ENCODE measurements at regions not wholly inside any gene's neighbourhood (a gene's known extent, or its start where the extent isn't known, plus 50 kb on each side); places are given as distances from the start of the nearest gene placed in this dataset.

- intact Hi-C loops (cut with DNase I), result no loop called here
- TF ChIP-seq POLR2A (IDR thresholded peaks at IDR 0.05), result no peak
- TF ChIP-seq, protein P1, sequence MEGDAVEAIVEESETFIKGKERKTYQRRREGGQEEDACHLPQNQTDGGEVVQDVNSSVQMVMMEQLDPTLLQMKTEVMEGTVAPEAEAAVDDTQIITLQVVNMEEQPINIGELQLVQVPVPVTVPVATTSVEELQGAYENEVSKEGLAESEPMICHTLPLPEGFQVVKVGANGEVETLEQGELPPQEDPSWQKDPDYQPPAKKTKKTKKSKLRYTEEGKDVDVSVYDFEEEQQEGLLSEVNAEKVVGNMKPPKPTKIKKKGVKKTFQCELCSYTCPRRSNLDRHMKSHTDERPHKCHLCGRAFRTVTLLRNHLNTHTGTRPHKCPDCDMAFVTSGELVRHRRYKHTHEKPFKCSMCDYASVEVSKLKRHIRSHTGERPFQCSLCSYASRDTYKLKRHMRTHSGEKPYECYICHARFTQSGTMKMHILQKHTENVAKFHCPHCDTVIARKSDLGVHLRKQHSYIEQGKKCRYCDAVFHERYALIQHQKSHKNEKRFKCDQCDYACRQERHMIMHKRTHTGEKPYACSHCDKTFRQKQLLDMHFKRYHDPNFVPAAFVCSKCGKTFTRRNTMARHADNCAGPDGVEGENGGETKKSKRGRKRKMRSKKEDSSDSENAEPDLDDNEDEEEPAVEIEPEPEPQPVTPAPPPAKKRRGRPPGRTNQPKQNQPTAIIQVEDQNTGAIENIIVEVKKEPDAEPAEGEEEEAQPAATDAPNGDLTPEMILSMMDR (IDR thresholded peaks at IDR 0.05), result no peak
Measured at GRCh38 chr1:13948396-13948795, 248.4 kb downstream of the PRDM2 start.

DNA sequence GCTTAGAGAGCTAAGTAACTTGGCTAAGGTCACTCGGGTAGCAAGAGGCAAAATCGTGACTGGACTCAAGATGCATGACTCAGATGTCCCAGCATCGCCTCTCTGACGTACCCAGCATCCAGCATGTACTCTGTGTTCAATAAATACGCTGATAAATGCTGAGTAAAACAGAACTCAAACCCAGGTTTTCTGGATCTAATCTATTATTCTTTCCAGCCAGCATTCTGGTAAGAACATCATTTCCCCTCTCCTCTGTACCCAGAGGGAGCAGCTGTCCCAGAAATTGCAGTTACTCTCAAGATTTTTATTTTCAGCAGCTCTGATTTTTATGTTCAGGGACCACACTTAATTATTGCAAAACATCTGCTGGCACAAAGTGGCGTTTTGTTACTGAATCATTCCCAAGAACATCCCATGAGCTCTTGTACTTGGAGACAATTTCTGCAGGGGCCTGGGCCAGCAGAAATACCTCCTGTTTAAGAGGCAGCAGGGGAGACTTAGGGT lies 249.0 kb downstream of the PRDM2 start:
- no peak overlapping the region for H3K4me3 ChIP-seq
- H3K9me3 ChIP-seq (replicated peaks in 1 of 3), result no peaks in the 10 kb centered on the region
- TF ChIP-seq, protein P1 (IDR thresholded peaks at IDR 0.05), result no peak
- TF ChIP-seq POLR2A (IDR thresholded peaks at IDR 0.05), result no peak
- DNase-seq, result peak in 6 of 7 donors; percentile 19 to 80 (median 39)
- intact Hi-C loops (cut with DNase I), result no loop called here
- WGBS, 4 donors, result 41 to 58% (median 49%) methylated on average over 6 of the region's 6 CpGs
- no peaks in the 10 kb centered on the region for H3K36me3 ChIP-seq (replicated peaks in 1 of 2)
- H3K4me1 ChIP-seq (replicated peaks in 1 of 2), result peaks cover 0 to 9% of the 10 kb centered on the region in 2 donors
- no peaks in the 10 kb centered on the region for H3K27me3 ChIP-seq
- peak overlapping the region in 2 of 5 donors; percentile 60 to 74 for H3K27ac ChIP-seq

More at GRCh38 chr1:13948396-13948795, 248.4 kb downstream of the PRDM2 start:
- Histone ChIP-seq H3K36me3 (replicated peaks in 1 of 2) (no peaks in the 10 kb centered on the region), H3K4me3 (no peak overlapping the region), H3K27me3 (no peaks in the 10 kb centered on the region), H3K4me1 (replicated peaks in 1 of 2) (peaks cover 0 to 9% of the 10 kb centered on the region in 2 donors), H3K27ac (peak overlapping the region in 3 of 5 donors; percentile 26 to 74 (median 60)), H3K9me3 (replicated peaks in 1 of 3) (no peaks in the 10 kb centered on the region)
- 68 to 89% (median 81%) methylated on average over 5 of the region's 5 CpGs for WGBS, 4 donors
- DNase-seq, result no peak

GRCh38 chr1:13949546-13949945 lies 249.6 kb downstream of the PRDM2 start:
- Histone ChIP-seq H3K9me3 (replicated peaks in 1 of 3) (no peaks in the 10 kb centered on the region), H3K4me3 (no peak overlapping the region), H3K27me3 (no peaks in the 10 kb centered on the region), H3K27ac (peak overlapping the region in 2 of 5 donors; percentile 60 to 74), H3K36me3 (replicated peaks in 1 of 2) (no peaks in the 10 kb centered on the region), H3K4me1 (replicated peaks in 1 of 2) (peaks cover 0 to 9% of the 10 kb centered on the region in 2 donors)
- DNase-seq, result no peak
- no peak for TF ChIP-seq POLR2A (IDR thresholded peaks at IDR 0.05)
- TF ChIP-seq, protein P1 (IDR thresholded peaks at IDR 0.05), result no peak
- WGBS, 4 donors, result 76 to 86% (median 83%) methylated on average over 2 to 4 of the region's 4 CpGs
- intact Hi-C loops (cut with DNase I), result no loop called here

DNA sequence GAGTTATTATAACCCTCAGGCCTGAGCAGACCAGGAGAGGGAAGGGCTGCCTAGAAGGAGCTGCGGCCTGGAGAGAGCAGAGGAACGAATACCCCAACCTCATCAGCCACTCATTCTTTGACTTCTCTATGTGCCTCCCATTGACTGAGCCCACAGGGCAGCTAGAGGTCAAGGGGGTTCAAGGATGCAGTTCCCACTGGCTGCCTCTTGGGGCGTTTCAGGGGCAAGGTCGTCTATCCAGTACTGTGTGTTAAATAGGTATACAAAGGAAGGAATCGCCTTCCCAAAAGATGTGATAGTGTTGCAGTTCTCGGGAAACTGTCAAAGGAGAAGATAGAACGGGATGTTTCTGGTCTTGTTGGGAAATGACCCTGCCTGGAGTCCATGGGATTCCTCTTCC lies 250.6 kb downstream of the PRDM2 start:
- TF ChIP-seq POLR2A (IDR thresholded peaks at IDR 0.05), result no peak
- TF ChIP-seq, protein P1 (IDR thresholded peaks at IDR 0.05), result peak in 1 of 6 experiments; percentile 2
- no peaks in the 10 kb centered on the region for H3K36me3 ChIP-seq (replicated peaks in 1 of 2)
- 58 to 71% (median 66%) methylated on average over 7 of the region's 7 CpGs for WGBS, 4 donors
- peak overlapping the region in 1 of 5 donors; percentile 74 for H3K27ac ChIP-seq
- DNase-seq, result no peak
- H3K9me3 ChIP-seq (replicated peaks in 1 of 3), result no peaks in the 10 kb centered on the region
- H3K4me1 ChIP-seq (replicated peaks in 1 of 2), result peaks cover 0 to 9% of the 10 kb centered on the region in 2 donors
- no peaks in the 10 kb centered on the region for H3K27me3 ChIP-seq
- intact Hi-C loops (cut with DNase I), result loop anchor here in 1 of 2 donors (10.0 kb wide), 1 partner anchor 126 kb away; no protein-coding TSS in a partner anchor
- H3K4me3 ChIP-seq, result no peak overlapping the region
